Activated B cell treated with CpG ODN at 0.5 μM for 24 hours (primary cell): ENCODE measurements at regions not wholly inside any gene's neighbourhood (a gene's known extent, or its start where the extent isn't known, plus 50 kb on each side); places are given as distances from the start of the nearest gene placed in this dataset.
"Not testable (repeated sequence)": the region's sequence is repeated elsewhere in the genome, so short reads cannot be mapped to it uniquely, and the experiment has no call there.

ENCODE experiments used
- ATAC-seq: fragments of 200-7000 bp; cut with Tn5 transposase; one replicate; pipeline ENCODE4 v1.10.0; 2021; ENCODE audit warnings: low read depth, mild to moderate bottlenecking, moderate library complexity
- CTCF ChIA-PET: fragments of 350-600 bp; sonication (Branson Sonifier 250); formaldehyde crosslinking; loops from one replicate; lab custom pipeline; 2021; ENCODE audit warnings: antibody characterized with exemption; lab: Charles Lee
- POLR2A ChIA-PET: fragments of 350-600 bp; sonication (Branson Sonifier 250); formaldehyde crosslinking; loops from one replicate; lab custom pipeline; 2021; ENCODE audit warnings: antibody characterized with exemption; lab: Charles Lee
- DNase-seq: peaks from one replicate; pipeline ENCODE4 v3.0.0; 2022
- H3K27ac Mint-ChIP-seq: one replicate; pipeline ENCODE4 v1.8.0; 2020; ENCODE audit warnings: mixed read lengths
- H3K27me3 Mint-ChIP-seq: one replicate; pipeline ENCODE4 v1.8.0; 2021; ENCODE audit warnings: mixed read lengths
- H3K36me3 Mint-ChIP-seq: one replicate; pipeline ENCODE4 v1.8.0; 2021; ENCODE audit warnings: low read depth, mixed read lengths
- H3K4me1 Mint-ChIP-seq: one replicate; pipeline ENCODE4 v1.8.0; 2021; ENCODE audit warnings: mixed read lengths
- H3K4me3 Mint-ChIP-seq: one replicate; pipeline ENCODE4 v1.8.0; 2020; ENCODE audit warnings: mild to moderate bottlenecking, mixed read lengths
- H3K9me3 Mint-ChIP-seq: one replicate; pipeline ENCODE4 v1.8.0; 2020; ENCODE audit warnings: mixed read lengths
- intact Hi-C: fragments of 100-400 bp; cut with micrococcal nuclease; formaldehyde crosslinking; loops from one replicate; pipeline ENCODE4 v1.15.1; 2024
- TF ChIP-seq, protein P1 (sequence below): fragments of 200-600 bp; IDR thresholded peaks from one replicate; pipeline ENCODE4 v1.8.0; 2022; ENCODE audit warnings: antibody characterized with exemption, mild to moderate bottlenecking

GRCh38 chr19:23984911-23985310 lies 70.2 kb downstream of the ZNF726 start:
- H3K9me3 Mint-ChIP-seq, H3K4me3 Mint-ChIP-seq, CTCF ChIA-PET, H3K4me1 Mint-ChIP-seq, H3K36me3 Mint-ChIP-seq, DNase-seq, intact Hi-C loops, ATAC-seq, POLR2A ChIA-PET, H3K27me3 Mint-ChIP-seq, H3K27ac Mint-ChIP-seq: not testable (repeated sequence)

- CTCF ChIA-PET, result no interaction called here
Measured at GRCh38 chr19:23986623-23987022, 71.9 kb downstream of the ZNF726 start.

GRCh38 chr19:23991170-23991569 lies 76.5 kb downstream of the ZNF726 start:
- Mint-ChIP-seq H3K4me3 (no peak overlapping the region), H3K27ac (no peak overlapping the region), H3K27me3 (no peaks in the 10 kb centered on the region), H3K36me3 (no peaks in the 10 kb centered on the region), H3K4me1 (no peaks in the 10 kb centered on the region), H3K9me3 (peaks cover 7% of the 10 kb centered on the region)
- CTCF ChIA-PET, result no interaction called here
- TF ChIP-seq, protein P1, sequence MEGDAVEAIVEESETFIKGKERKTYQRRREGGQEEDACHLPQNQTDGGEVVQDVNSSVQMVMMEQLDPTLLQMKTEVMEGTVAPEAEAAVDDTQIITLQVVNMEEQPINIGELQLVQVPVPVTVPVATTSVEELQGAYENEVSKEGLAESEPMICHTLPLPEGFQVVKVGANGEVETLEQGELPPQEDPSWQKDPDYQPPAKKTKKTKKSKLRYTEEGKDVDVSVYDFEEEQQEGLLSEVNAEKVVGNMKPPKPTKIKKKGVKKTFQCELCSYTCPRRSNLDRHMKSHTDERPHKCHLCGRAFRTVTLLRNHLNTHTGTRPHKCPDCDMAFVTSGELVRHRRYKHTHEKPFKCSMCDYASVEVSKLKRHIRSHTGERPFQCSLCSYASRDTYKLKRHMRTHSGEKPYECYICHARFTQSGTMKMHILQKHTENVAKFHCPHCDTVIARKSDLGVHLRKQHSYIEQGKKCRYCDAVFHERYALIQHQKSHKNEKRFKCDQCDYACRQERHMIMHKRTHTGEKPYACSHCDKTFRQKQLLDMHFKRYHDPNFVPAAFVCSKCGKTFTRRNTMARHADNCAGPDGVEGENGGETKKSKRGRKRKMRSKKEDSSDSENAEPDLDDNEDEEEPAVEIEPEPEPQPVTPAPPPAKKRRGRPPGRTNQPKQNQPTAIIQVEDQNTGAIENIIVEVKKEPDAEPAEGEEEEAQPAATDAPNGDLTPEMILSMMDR, result no peak
- POLR2A ChIA-PET, result no interaction called here
- intact Hi-C loops, result no loop called here
- ATAC-seq, result no peak
- DNase-seq, result no peak

More at GRCh38 chr19:23986623-23987022, 71.9 kb downstream of the ZNF726 start:
- TF ChIP-seq, protein P1, result no peak
- DNase-seq, result no peak
- no peak overlapping the region for H3K4me3 Mint-ChIP-seq
- H3K27ac Mint-ChIP-seq, result no peak overlapping the region
- no peaks in the 10 kb centered on the region for H3K9me3 Mint-ChIP-seq
- H3K36me3 Mint-ChIP-seq, result no peaks in the 10 kb centered on the region
- no peak for ATAC-seq
- intact Hi-C loops, result no loop called here
- H3K4me1 Mint-ChIP-seq, result no peaks in the 10 kb centered on the region
- no peaks in the 10 kb centered on the region for H3K27me3 Mint-ChIP-seq
- POLR2A ChIA-PET, result no interaction called here

DNA sequence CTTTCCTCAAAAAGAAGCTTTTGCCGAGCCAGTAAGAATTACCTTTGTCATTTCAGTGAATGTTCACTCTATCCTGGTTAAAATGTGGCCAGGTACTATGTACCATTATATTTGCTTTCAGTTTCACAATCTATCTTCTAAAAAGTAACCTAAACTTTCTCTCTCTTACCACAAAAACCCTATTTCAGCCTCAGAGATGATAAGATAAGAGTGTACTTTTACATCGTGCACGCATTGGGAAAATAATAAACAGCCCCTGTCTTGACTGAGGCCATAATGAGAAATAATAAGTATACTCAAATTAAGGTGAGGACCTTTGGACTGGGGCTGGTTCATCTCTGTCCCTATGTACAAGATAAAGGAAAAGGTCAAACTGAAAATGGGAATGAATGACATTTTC lies 77.7 kb downstream of the ZNF726 start:
- Mint-ChIP-seq H3K27me3 (no peaks in the 10 kb centered on the region), H3K4me1 (no peaks in the 10 kb centered on the region), H3K36me3 (no peaks in the 10 kb centered on the region), H3K9me3 (peaks cover 14% of the 10 kb centered on the region), H3K27ac (no peak overlapping the region), H3K4me3 (no peak overlapping the region)
- intact Hi-C loops, result no loop called here
- ChIA-PET CTCF (no interaction called here), POLR2A (no interaction called here)
- ATAC-seq, result no peak
- no peak for DNase-seq
- TF ChIP-seq, protein P1, result no peak

DNA sequence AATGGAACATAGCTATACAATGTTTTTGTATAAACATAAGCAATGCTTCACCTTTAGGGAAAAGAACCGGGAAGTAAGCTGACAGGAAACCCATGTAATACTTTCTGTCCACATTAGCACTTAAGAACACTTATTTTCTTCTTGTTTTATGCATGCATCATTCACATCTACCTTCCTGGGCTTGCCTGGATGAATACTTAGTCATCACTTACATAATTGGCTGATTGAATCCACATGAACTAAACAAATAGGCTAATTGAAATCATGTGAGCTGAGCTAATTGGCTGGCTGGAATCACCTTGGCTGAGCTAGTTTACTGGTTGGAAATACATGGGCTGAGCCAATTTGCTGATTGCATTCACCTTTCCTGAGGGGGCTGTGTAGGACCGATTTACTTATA lies 78.8 kb downstream of the ZNF726 start:
- intact Hi-C loops, result no loop called here
- Mint-ChIP-seq H3K36me3 (no peaks in the 10 kb centered on the region), H3K4me3 (no peak overlapping the region), H3K27me3 (no peaks in the 10 kb centered on the region), H3K4me1 (no peaks in the 10 kb centered on the region), H3K9me3 (peaks cover 21% of the 10 kb centered on the region), H3K27ac (no peak overlapping the region)
- POLR2A ChIA-PET, result no interaction called here
- DNase-seq (no peak), ATAC-seq (no peak)
- TF ChIP-seq, protein P1, result no peak
- CTCF ChIA-PET, result no interaction called here

DNA sequence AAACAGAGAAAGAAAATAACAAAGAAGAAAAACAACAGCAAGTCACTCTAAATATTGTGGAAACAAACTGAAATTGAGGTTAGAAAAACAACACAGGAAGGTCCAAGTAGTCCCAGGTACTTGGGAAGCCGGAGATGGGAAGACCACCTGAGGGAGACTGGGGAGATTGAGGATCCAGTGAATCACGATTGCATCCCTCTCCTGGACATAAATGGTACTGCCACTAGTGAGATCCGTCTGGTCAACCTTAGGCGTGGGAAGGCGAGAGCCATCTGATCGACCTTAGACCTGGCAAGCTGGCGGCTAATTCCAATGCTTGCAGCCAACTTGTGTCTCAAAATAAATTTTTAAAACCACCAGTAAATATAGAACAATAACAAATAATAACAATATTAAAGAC lies 81.9 kb downstream of the ZNF726 start:
- no peak for ATAC-seq
- Mint-ChIP-seq H3K27me3 (no peaks in the 10 kb centered on the region), H3K4me3 (no peak overlapping the region), H3K36me3 (no peaks in the 10 kb centered on the region), H3K9me3 (peaks cover 27% of the 10 kb centered on the region), H3K4me1 (no peaks in the 10 kb centered on the region), H3K27ac (no peak overlapping the region)
- TF ChIP-seq, protein P1, result no peak
- POLR2A ChIA-PET, result no interaction called here
- DNase-seq, result no peak
- intact Hi-C loops, result no loop called here
- CTCF ChIA-PET, result no interaction called here
